Gastrocnemius medialis (tissue), 4 donors: ENCODE measurements at regions not wholly inside any gene's neighbourhood (a gene's known extent, or its start where the extent isn't known, plus 50 kb on each side); places are given as distances from the start of the nearest gene placed in this dataset.

ENCODE experiments used
- ATAC-seq, 2 donors: fragments of 150-250 bp; one replicate each; pipeline ENCODE4 v1.9.1; 2016
- DNase-seq, 2 donors: peaks; one replicate each; pipeline ENCODE4 v3.0.0-alpha.2; 2019
- H3K27ac ChIP-seq, 4 donors: fragments of 200-600 bp; sonication (generic); 1 replicate in 1 of 4; 2 replicates in 3 of 4; pipeline ENCODE4 v1.5.1; 2016 to 2018; ENCODE audit warnings: mild to moderate bottlenecking in 2 of 4, moderate library complexity in 1 of 4
- H3K27me3 ChIP-seq, 3 donors: fragments of 200-600 bp; sonication (generic) in 2 of 3; 1 replicate in 1 of 3; 2 replicates in 2 of 3; pipeline versions ENCODE4 v1.5.1 to v1.6.0; 2016 to 2019; ENCODE audit warnings: mild to moderate bottlenecking in 1 of 3, moderate library complexity in 1 of 3
- H3K36me3 ChIP-seq, 2 donors: fragments of 200-600 bp; sonication (generic) in 1 of 2; one replicate each; pipeline ENCODE4 v1.5.1; 2017 to 2018
- H3K4me1 ChIP-seq, 2 donors: fragments of 200-600 bp; sonication (generic) in 1 of 2; one replicate each; pipeline ENCODE4 v1.5.1; 2016 to 2017; ENCODE audit warnings: mild to moderate bottlenecking in 2 of 2
- H3K4me3 ChIP-seq, 4 donors: fragments of 200-600 bp; sonication (generic) in 3 of 4; 1 replicate in 1 of 4; 2 replicates in 3 of 4; pipeline ENCODE4 v1.5.1; 2016 to 2019; ENCODE audit warnings: mild to moderate bottlenecking in 2 of 4
- H3K9me3 ChIP-seq, 3 donors: fragments of 200-600 bp; sonication (generic) in 2 of 3; 1 replicate in 1 of 3; 2 replicates in 2 of 3; pipeline ENCODE4 v1.5.1; 2016 to 2019
- CTCF ChIP-seq, 5 experiments: fragments of 450-650 bp in 3 of 5; fragments of 200-600 bp in 2 of 5; sonication (generic) in 2 of 5; IDR thresholded peaks in 4 of 5; conservative IDR thresholded peaks in 1 of 5; 1 replicate in 4 of 5; 2 replicates in 1 of 5; pipeline ENCODE4 v1.5.1; 2016 to 2019; ENCODE audit warnings: antibody characterized with exemption in 5 of 5, mild to moderate bottlenecking in 3 of 5, moderate library complexity in 3 of 5
- POLR2A ChIP-seq, 2 donors: fragments of 450-650 bp; IDR thresholded peaks; one replicate each; pipeline ENCODE4 v1.6.1; 2017; ENCODE audit warnings: antibody characterized with exemption in 2 of 2, mild to moderate bottlenecking in 2 of 2, moderate library complexity in 2 of 2
- in situ Hi-C, 4 donors: fragments of 200-750 bp; cut with MboI; loops; one replicate each; pipeline versions ENCODE4 v1.15.0 to v1.8.0; 2017; ENCODE audit warnings: low sequenced_read_pairs in 4 of 4
- intact Hi-C: fragments of 100-400 bp; cut with DNase I; formaldehyde crosslinking; loops from one replicate; pipeline ENCODE4 v1.15.1; 2023; ENCODE audit warnings: low total_unique reads

GRCh38 chr14:36408388-36408787 lies 88.0 kb upstream of the MBIP start:
- DNase-seq (no peak), ATAC-seq (no peak)
- Histone ChIP-seq H3K4me3 (no peak overlapping the region), H3K27ac (no peak overlapping the region), H3K36me3 (no peaks in the 10 kb centered on the region), H3K9me3 (no peaks in the 10 kb centered on the region), H3K4me1 (no peaks in the 10 kb centered on the region), H3K27me3 (no peaks in the 10 kb centered on the region)
- no peak for TF ChIP-seq CTCF (IDR thresholded peaks at IDR 0.05 in 4 of 5, conservative IDR thresholded peaks at IDR 0.05 in 1 of 5)
- TF ChIP-seq POLR2A (IDR thresholded peaks at IDR 0.05) = no peak
- in situ Hi-C loops (no loop called here), intact Hi-C loops (no loop called here)

- no peak for TF ChIP-seq CTCF (IDR thresholded peaks at IDR 0.05 in 4 of 5, conservative IDR thresholded peaks at IDR 0.05 in 1 of 5)
- no peak for TF ChIP-seq POLR2A (IDR thresholded peaks at IDR 0.05)
- Histone ChIP-seq H3K4me3 (no peak overlapping the region), H3K36me3 (no peaks in the 10 kb centered on the region), H3K27me3 (no peaks in the 10 kb centered on the region), H3K9me3 (no peaks in the 10 kb centered on the region), H3K4me1 (peaks cover 0 to 5% of the 10 kb centered on the region in 2 donors), H3K27ac (no peak overlapping the region)
- ATAC-seq = no peak
- intact Hi-C loops = no loop called here
- no peak for DNase-seq
- in situ Hi-C loops = no loop called here
Measured at GRCh38 chr14:36405589-36406274, 85.3 kb upstream of the MBIP start.

GRCh38 chr14:36402867-36403266 lies 82.4 kb upstream of the MBIP start:
- H3K27ac ChIP-seq = no peak overlapping the region
- TF ChIP-seq POLR2A (IDR thresholded peaks at IDR 0.05) = no peak
- no peak for TF ChIP-seq CTCF (IDR thresholded peaks at IDR 0.05 in 4 of 5, conservative IDR thresholded peaks at IDR 0.05 in 1 of 5)
- H3K4me1 ChIP-seq = peaks cover 0 to 5% of the 10 kb centered on the region in 2 donors
- in situ Hi-C loops = no loop called here
- intact Hi-C loops = no loop called here
- ATAC-seq (no peak), DNase-seq (no peak)
- H3K4me3 ChIP-seq = no peak overlapping the region
- no peaks in the 10 kb centered on the region for H3K9me3 ChIP-seq
- no peaks in the 10 kb centered on the region for H3K27me3 ChIP-seq
- no peaks in the 10 kb centered on the region for H3K36me3 ChIP-seq

- no peak for DNase-seq
- Histone ChIP-seq H3K9me3 (no peaks in the 10 kb centered on the region), H3K27ac (no peak overlapping the region), H3K4me1 (peaks cover 5 to 10% of the 10 kb centered on the region in 2 donors), H3K36me3 (no peaks in the 10 kb centered on the region), H3K27me3 (no peaks in the 10 kb centered on the region), H3K4me3 (no peak overlapping the region)
- TF ChIP-seq POLR2A (IDR thresholded peaks at IDR 0.05) = no peak
- TF ChIP-seq CTCF (IDR thresholded peaks at IDR 0.05 in 4 of 5, conservative IDR thresholded peaks at IDR 0.05 in 1 of 5) = no peak
- in situ Hi-C loops = no loop called here
- ATAC-seq = no peak
- intact Hi-C loops = no loop called here
Measured at GRCh38 chr14:36398463-36399291, 78.2 kb upstream of the MBIP start.
